Suprapubic skin (tissue), 4 donors: ENCODE measurements at regions not wholly inside any gene's neighbourhood (a gene's known extent, or its start where the extent isn't known, plus 50 kb on each side); places are given as distances from the start of the nearest gene placed in this dataset.

ENCODE experiments used
- EP300 ChIP-seq: sonication (generic); formaldehyde crosslinking; IDR thresholded peaks from one replicate; pipeline ENCODE4 v1.6.1; 2017; ENCODE audit warnings: antibody characterized with exemption
- POLR2A ChIP-seq, 2 donors: fragments of 450-650 bp; IDR thresholded peaks; one replicate each; pipeline ENCODE4 v1.6.1; 2017; ENCODE audit warnings: antibody characterized with exemption in 2 of 2, mild to moderate bottlenecking in 2 of 2, moderate library complexity in 2 of 2
- POLR2AphosphoS5 ChIP-seq, 3 donors: sonication (generic); formaldehyde crosslinking; IDR thresholded peaks; one replicate each; pipeline ENCODE4 v1.6.1; 2017; ENCODE audit warnings: antibody characterized with exemption in 3 of 3
- TF ChIP-seq, protein P1 (sequence below), 2 donors: fragments of 200-600 bp in 1 of 2; fragments of 450-650 bp in 1 of 2; sonication (generic) in 1 of 2; IDR thresholded peaks; one replicate each; pipeline ENCODE4 v1.5.1; 2016 to 2019; ENCODE audit warnings: antibody characterized with exemption in 2 of 2, mild to moderate bottlenecking in 1 of 2, moderate library complexity in 1 of 2

DNA sequence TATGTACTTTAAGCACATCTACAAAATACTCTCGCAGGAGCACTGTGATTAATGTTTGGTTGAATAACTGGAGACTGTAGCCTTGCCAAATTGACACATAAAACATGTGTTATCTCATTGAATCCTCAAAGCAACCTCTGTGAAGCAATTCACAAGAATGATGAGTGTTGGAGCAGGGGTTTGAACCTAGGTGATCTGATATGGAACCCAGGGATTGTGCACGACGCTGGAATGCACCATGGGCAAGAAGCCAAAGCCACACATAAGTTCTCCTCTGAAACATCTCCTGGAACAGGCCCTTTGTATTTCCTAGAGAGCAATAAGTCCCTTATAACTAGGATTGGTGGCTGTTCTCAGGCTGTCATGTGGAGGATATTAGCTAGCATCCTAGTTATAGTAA, 124.6 kb upstream of the IVNS1ABP start:
- TF ChIP-seq POLR2A (IDR thresholded peaks at IDR 0.05) (no peak), POLR2AphosphoS5 (IDR thresholded peaks at IDR 0.05) (no peak), EP300 (no peak)
- TF ChIP-seq, protein P1, sequence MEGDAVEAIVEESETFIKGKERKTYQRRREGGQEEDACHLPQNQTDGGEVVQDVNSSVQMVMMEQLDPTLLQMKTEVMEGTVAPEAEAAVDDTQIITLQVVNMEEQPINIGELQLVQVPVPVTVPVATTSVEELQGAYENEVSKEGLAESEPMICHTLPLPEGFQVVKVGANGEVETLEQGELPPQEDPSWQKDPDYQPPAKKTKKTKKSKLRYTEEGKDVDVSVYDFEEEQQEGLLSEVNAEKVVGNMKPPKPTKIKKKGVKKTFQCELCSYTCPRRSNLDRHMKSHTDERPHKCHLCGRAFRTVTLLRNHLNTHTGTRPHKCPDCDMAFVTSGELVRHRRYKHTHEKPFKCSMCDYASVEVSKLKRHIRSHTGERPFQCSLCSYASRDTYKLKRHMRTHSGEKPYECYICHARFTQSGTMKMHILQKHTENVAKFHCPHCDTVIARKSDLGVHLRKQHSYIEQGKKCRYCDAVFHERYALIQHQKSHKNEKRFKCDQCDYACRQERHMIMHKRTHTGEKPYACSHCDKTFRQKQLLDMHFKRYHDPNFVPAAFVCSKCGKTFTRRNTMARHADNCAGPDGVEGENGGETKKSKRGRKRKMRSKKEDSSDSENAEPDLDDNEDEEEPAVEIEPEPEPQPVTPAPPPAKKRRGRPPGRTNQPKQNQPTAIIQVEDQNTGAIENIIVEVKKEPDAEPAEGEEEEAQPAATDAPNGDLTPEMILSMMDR (IDR thresholded peaks at IDR 0.05): no peak
